Activated T-helper 17 cell treated with anti-CD3 and anti-CD28 coated beads, Interleukin-2, amount 50 U/mL, for 72 hours (primary cell): ENCODE measurements at regions not wholly inside any gene's neighbourhood (a gene's known extent, or its start where the extent isn't known, plus 50 kb on each side); places are given as distances from the start of the nearest gene placed in this dataset.
"Not testable (repeated sequence)": the region's sequence is repeated elsewhere in the genome, so short reads cannot be mapped to it uniquely, and the experiment has no call there.

Source experiments
- ATAC-seq: fragments of 150-1000 bp; cut with Tn5 transposase; replicated peaks from 2 replicates; pipeline ENCODE4 v1.10.0; 2021; ENCODE audit warnings: mild to moderate bottlenecking, moderate library complexity
- H3K27ac Mint-ChIP-seq: one replicate; pipeline ENCODE4 v1.8.0; 2022; ENCODE audit warnings: mixed read lengths
- H3K27me3 Mint-ChIP-seq: one replicate; pipeline ENCODE4 v1.8.0; 2022; ENCODE audit warnings: mixed read lengths
- H3K36me3 Mint-ChIP-seq: one replicate; pipeline ENCODE4 v1.8.0; 2022; ENCODE audit warnings: low read depth, mild to moderate bottlenecking, mixed read lengths
- H3K4me1 Mint-ChIP-seq: one replicate; pipeline ENCODE4 v1.8.0; 2022; ENCODE audit warnings: mixed read lengths
- H3K4me3 Mint-ChIP-seq: one replicate; pipeline ENCODE4 v1.8.0; 2022; ENCODE audit warnings: mild to moderate bottlenecking, mixed read lengths
- H3K9me3 Mint-ChIP-seq: one replicate; pipeline ENCODE4 v1.8.0; 2022; ENCODE audit warnings: mixed read lengths

DNA sequence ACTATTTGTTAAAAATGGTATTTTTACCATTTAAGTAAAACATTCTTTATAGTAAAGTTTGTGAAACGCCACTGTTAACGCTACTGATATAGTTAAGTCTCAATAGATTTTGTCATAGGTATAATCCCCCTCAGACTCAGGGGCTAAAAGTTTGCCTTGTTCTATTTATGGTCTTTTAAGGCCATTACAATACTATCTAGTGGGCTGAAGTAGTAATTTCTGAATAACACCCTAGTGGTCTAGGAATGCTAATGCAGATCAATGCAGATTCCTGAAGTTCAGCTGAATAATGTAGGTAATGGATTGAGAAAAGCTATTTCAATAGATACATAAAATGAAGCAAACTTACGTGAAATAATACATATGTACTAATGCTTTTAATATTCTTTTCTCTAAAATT lies 989.3 kb upstream of the NOVA1 start:
- H3K27me3 Mint-ChIP-seq, result no peaks in the 10 kb centered on the region
- ATAC-seq, result no peak
- H3K36me3 Mint-ChIP-seq, result no peaks in the 10 kb centered on the region
- no peak overlapping the region for H3K27ac Mint-ChIP-seq
- peaks cover 25% of the 10 kb centered on the region for H3K9me3 Mint-ChIP-seq
- H3K4me1 Mint-ChIP-seq, result no peaks in the 10 kb centered on the region
- no peak overlapping the region for H3K4me3 Mint-ChIP-seq

DNA sequence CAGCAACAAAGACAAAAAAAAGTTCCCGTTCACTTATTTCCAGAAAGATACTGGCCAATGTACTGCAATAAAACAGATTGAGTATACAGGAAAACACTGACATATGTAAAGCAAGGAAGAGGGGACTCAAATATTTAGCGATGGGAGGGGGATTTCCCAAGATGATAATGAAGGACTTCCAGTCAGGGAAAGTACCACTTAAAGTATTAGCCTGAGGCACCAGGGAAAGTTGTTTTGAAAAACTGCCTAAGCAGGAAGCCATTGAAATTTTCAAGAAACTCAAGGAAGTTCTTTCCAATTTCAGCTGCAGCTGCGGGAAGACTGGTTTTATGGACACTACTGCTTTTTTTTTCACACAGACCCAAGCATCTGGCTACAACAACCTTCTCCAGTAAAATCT lies 1007.4 kb upstream of the NOVA1 start:
- no peaks in the 10 kb centered on the region for H3K4me1 Mint-ChIP-seq
- ATAC-seq, result no peak
- no peak overlapping the region for H3K4me3 Mint-ChIP-seq
- H3K36me3 Mint-ChIP-seq, result no peaks in the 10 kb centered on the region
- no peak overlapping the region for H3K27ac Mint-ChIP-seq
- peaks cover 4% of the 10 kb centered on the region for H3K9me3 Mint-ChIP-seq
- no peaks in the 10 kb centered on the region for H3K27me3 Mint-ChIP-seq

DNA sequence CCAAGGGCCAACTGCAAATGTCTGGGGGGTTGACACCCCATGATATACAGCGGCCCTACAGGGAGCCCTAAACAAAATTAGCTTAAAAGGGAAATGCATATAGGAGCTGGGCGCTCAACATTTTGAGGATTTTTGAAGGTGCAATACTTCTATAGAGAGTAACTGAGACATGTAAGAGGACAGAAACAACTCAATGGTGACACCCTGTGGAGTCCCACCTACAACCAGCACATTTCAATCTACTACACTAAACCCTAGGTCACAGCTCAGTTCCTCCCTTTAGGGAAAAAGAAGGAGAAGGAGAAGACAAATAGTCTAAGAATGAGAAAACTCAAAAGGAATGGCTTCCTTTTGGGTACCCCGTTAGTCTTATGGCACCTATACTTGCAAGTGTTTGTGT lies 1010.5 kb upstream of the NOVA1 start:
- H3K36me3 Mint-ChIP-seq, result no peaks in the 10 kb centered on the region
- H3K4me3 Mint-ChIP-seq, result no peak overlapping the region
- ATAC-seq, result no peak
- H3K27me3 Mint-ChIP-seq, result no peaks in the 10 kb centered on the region
- H3K4me1 Mint-ChIP-seq, result no peaks in the 10 kb centered on the region
- peaks cover 7% of the 10 kb centered on the region for H3K9me3 Mint-ChIP-seq
- no peak overlapping the region for H3K27ac Mint-ChIP-seq

DNA sequence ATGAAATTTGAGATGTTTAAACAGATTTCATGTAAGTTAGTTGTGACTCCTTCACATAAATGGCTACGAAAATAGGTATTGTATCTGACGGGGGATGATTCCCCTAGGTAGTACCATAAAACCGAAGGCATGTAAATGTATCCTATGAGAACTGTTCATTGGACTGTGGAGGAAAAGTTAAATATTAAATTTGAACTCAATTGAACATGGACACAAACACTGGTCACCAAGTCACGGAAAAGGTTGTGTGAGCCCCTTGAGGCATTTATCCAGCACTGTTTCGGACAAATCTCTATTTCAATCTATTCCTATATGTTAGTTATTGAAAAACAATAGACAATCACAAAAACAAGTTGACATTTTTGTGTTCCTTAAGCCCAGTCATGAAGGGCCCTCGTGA lies 1014.3 kb upstream of the NOVA1 start:
- H3K36me3 Mint-ChIP-seq, result no peaks in the 10 kb centered on the region
- peaks cover 7% of the 10 kb centered on the region for H3K9me3 Mint-ChIP-seq
- no peak overlapping the region for H3K4me3 Mint-ChIP-seq
- no peak for ATAC-seq
- H3K4me1 Mint-ChIP-seq, result no peaks in the 10 kb centered on the region
- H3K27ac Mint-ChIP-seq, result no peak overlapping the region
- H3K27me3 Mint-ChIP-seq, result no peaks in the 10 kb centered on the region

DNA sequence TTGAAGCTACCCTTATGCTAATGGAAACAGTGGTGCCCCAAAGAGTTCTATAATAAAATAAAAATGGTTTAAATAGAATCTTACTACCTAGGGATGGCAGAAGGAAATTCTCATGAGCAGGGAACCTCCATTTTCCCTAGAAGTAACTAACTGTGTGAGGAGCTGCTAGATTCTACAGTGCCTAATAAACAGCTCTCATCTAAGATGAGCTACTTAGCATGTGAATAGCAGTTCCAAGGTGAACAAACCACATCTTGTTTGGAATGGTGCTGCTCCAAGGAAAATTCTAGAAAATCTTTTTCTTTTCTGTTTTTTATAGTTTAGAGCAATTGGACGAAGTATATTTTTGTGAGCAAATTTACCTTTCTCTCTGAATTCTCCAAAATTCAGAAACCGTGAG lies 1015.3 kb upstream of the NOVA1 start:
- H3K4me1 Mint-ChIP-seq, result no peaks in the 10 kb centered on the region
- H3K27me3 Mint-ChIP-seq, result no peaks in the 10 kb centered on the region
- no peak overlapping the region for H3K4me3 Mint-ChIP-seq
- H3K36me3 Mint-ChIP-seq, result no peaks in the 10 kb centered on the region
- no peak for ATAC-seq
- no peak overlapping the region for H3K27ac Mint-ChIP-seq
- H3K9me3 Mint-ChIP-seq, result peaks cover 6% of the 10 kb centered on the region

DNA sequence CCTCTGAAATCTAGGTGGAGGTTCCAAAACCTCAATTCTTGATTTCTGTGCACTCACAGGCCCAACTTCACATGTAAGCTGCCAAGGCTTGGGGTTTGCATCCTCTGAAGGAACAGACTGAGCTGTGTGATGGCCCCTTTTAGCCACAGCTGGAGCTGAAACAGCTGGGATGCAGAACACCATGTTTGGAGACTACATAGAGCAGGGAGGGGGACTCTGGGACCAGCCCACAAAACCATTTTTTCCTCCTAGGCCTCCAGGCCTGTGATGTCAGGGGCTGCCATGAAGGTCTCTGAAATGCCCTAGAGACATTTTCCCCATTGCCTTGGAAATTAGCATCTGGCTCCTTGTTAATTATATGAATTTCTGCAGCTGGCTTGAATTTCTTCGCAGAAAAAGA lies 1025.9 kb upstream of the NOVA1 start:
- Mint-ChIP-seq H3K4me1 (no peaks in the 10 kb centered on the region), H3K36me3 (no peaks in the 10 kb centered on the region), H3K27me3 (no peaks in the 10 kb centered on the region), H3K9me3 (peaks cover 28% of the 10 kb centered on the region), H3K27ac (no peak overlapping the region), H3K4me3 (no peak overlapping the region)
- no peak for ATAC-seq

DNA sequence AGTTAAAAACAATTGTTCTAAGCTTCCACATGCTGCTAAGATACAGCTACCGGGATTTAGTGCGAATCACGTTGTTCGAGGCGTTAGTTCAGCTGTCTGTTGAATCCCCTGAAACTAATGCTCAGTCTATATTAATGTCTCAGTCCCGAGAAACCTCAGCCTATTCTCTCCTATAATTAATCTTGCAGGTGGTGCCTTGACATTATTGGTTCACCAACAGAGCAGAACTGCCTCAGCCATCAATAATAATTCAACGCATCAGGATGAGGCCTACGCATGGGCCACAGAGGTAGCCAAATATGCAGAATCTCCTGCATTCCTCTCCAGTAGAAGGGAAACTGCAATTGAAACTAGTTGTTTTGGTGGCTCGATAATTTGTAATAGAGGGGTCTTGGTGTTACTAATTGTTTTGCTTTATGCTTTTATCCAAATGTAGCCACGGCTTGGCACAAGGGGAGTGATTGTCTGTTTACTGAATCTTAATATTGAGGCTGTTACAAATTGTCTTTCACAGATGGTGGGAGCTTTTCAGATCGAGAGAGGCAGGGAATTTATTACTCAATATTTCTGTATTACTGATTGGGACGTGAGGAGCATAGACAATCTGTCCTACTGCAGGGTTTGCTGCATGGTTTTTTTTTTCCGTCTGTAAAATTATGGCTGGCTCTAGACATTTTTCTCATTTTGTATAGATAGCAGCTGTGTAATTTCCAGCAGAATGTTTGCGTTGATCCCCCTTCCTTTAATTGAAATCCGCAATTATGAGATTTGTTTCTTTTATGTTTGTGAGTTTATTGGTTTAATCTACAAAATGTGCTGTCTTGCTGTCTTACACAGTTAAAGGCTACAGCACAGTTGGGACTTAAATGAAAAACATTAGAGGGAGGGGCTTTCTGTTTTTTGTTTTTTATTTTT lies 1036.5 kb upstream of the NOVA1 start:
- no peaks in the 10 kb centered on the region for H3K27me3 Mint-ChIP-seq
- peaks cover 9% of the 10 kb centered on the region for H3K9me3 Mint-ChIP-seq
- H3K36me3 Mint-ChIP-seq, result no peaks in the 10 kb centered on the region
- no peaks in the 10 kb centered on the region for H3K4me1 Mint-ChIP-seq
- no peak for ATAC-seq
- no peak overlapping the region for H3K4me3 Mint-ChIP-seq
- H3K27ac Mint-ChIP-seq, result no peak overlapping the region

DNA sequence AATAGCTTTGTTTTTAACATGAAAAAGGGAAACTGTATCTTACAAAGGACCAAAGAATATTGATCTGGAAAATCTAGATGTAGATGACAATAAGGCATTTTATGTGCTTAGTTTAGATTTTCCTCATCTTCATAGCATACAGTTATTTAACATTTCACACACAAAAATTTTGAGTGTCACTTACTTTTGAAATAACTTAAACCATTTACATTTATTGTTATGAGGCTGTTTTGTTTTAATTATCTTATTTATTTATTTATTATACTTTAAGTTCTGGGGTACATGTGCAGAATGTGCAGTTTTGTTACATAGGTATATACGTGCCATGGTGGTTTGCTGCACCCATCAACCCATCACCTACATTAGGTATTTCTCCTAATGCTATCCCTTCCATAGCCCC lies 1042.9 kb upstream of the NOVA1 start:
- not testable (repeated sequence) for H3K4me3 Mint-ChIP-seq, H3K9me3 Mint-ChIP-seq, H3K4me1 Mint-ChIP-seq, H3K36me3 Mint-ChIP-seq, H3K27me3 Mint-ChIP-seq, H3K27ac Mint-ChIP-seq, ATAC-seq

DNA sequence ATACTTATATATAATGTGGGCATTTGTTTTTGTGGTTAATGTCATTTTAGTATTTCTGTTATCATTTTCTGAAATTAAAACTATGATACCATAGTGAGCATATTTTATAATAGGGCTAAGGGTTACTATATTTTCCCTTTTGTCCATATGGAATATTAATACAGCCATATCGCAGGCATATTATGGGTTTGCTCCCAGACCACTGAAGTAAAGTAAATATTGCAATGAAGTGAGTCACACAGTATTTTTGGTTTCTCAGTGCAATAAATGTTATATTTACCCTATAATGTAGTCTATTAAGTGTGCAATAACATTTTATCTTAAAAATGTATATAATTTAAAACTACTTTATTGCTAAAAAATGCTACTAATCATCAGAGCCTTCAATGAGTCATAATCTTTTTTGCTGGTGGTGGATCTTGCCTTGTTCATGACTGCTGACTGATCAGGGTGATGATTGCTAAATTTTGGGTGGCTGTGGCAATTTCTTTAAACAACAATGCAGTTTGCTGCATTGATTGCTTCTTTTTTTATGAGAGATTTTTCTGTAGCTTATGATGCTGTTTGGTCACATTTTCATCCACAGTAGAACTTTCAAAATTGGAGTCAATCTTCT lies 1044.5 kb upstream of the NOVA1 start:
- no peak for ATAC-seq
- Mint-ChIP-seq H3K4me1 (no peaks in the 10 kb centered on the region), H3K27ac (no peak overlapping the region), H3K36me3 (no peaks in the 10 kb centered on the region), H3K27me3 (no peaks in the 10 kb centered on the region), H3K4me3 (no peak overlapping the region), H3K9me3 (peaks cover 4% of the 10 kb centered on the region)

DNA sequence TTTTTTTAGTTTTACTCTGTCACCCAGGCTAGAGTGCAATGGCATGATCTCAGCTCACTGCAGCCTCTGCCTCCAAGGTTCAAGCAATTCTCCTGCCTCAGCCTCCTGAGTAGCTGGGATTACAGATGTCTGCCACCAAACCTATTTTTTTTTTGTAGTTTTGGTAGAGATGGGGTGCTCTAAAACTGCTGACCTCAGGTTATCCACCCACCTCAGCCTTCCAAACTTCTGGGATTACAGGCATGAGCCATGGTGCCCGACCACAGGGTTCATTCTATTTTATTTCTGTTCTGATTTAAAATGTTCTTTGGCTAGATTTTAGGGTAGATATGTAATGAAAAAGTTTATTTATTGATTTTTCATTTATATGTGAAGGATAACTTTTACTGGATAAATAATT lies 1062.8 kb upstream of the NOVA1 start:
- Mint-ChIP-seq H3K4me3 (no peak overlapping the region), H3K9me3 (peaks cover 32% of the 10 kb centered on the region), H3K36me3 (no peaks in the 10 kb centered on the region), H3K4me1 (no peaks in the 10 kb centered on the region), H3K27me3 (no peaks in the 10 kb centered on the region), H3K27ac (no peak overlapping the region)
- no peak for ATAC-seq

DNA sequence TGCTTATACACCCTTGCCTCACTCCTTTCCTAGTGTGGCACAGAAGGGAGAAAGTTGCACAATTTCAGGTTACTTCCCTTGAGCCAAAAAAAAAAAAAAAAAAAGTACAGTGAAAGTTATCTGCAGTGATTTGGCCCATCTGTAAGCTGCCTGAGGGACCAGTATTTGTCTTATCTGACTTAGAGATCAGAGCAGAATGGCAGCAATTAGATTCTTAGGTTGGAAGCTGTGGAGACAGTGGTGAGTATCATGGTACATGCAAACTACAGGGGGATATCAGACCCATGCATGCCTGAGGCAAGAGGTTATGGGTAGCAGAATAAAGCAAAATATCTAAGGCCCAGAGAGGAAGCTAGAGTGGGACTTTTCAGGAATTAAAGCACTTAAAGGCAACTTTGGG lies 1070.7 kb upstream of the NOVA1 start:
- Mint-ChIP-seq H3K4me1 (no peaks in the 10 kb centered on the region), H3K4me3 (no peak overlapping the region), H3K36me3 (no peaks in the 10 kb centered on the region), H3K27ac (no peak overlapping the region), H3K27me3 (no peaks in the 10 kb centered on the region), H3K9me3 (peaks cover 33% of the 10 kb centered on the region)
- ATAC-seq, result no peak

DNA sequence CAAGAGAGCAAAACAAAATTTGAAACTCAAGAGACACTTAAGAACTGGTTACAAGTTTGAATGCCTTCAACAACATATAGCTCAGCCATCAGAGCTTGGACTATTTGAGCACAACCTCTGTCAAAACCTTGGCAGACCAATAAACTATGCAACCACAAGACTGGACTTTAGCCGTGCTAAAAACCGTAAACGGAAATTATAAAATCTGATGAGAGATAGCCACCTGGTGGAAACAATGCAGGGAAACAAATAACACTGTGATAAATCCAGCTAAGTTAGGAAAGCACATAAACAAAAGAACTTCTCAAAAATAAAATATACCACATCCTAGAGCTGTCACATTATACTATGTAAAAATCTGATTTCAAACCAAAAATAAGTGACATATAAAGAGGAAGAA lies 1074.2 kb upstream of the NOVA1 start:
- H3K4me1 Mint-ChIP-seq, result no peaks in the 10 kb centered on the region
- no peak for ATAC-seq

DNA sequence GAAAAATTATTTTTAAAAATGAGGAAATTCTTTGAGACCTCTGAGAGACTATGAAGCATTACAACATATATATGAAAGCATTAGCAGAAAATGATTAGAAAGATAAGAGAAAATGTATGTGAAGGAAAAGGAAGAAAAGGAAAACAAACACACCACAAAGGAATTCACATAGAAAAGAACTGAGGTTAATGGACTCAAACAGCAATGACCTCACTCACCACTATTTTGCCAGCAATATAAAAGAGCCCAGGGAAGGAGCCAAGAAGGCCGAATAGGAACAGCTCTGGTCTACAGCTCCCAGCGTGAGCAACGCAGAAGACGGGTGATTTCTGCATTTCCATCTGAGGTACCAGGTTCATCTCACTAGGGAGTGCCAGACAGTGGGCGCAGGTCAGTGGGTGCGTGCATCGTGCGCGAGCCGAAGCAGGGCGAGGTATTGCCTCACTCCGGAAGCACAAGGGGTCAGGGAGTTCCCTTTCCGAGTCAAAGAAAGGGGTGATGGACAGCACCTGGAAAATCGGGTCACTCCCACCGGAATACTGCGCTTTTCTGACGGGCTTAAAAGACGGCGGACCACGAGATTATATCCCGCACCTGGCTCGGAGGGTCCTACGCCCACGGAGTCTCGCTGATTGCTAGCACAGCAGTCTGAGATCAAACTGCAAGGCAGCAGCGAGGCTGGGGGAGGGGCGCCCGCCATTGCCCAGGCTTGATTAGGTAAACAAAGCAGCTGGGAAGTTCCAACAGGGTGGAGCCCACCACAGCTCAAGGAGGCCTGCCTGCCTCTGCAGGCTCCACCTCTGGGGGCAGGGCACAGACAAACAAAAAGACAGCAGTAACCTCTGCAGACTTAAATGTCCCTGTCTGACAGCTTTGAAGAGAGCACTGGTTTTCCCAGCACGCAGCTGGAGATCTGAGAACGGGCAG lies 1075.2 kb upstream of the NOVA1 start:
- peaks cover 22% of the 10 kb centered on the region for H3K9me3 Mint-ChIP-seq
- not testable (repeated sequence) for H3K27ac Mint-ChIP-seq, H3K36me3 Mint-ChIP-seq, H3K4me1 Mint-ChIP-seq, ATAC-seq, H3K4me3 Mint-ChIP-seq, H3K27me3 Mint-ChIP-seq

More for the DNA sequence above, 1074.2 kb upstream of the NOVA1 start:
- H3K27me3 Mint-ChIP-seq, result no peaks in the 10 kb centered on the region
- H3K4me3 Mint-ChIP-seq, result no peak overlapping the region
- H3K27ac Mint-ChIP-seq, result no peak overlapping the region
- H3K9me3 Mint-ChIP-seq, result peaks cover 22% of the 10 kb centered on the region
- no peaks in the 10 kb centered on the region for H3K36me3 Mint-ChIP-seq

DNA sequence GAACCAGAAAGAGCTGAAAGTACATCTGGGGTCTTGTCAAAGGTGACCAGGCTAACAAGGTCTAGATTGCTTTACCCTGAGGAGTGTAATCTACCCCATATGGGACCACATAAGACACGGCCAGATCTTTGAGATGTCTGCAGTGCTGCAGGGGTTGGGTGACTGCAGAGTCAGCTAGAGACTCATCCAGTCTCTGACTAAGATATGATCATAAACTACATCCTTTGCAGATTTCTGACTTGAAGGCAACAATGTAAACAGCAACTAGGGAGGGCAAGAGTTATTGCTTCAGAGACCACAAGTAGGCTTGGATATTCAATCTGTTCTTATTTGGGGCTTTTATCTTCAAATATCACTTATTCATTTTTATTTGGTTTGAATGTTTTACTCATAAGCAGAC lies 1080.5 kb upstream of the FOXG1 start:
- H3K4me1 Mint-ChIP-seq, result no peaks in the 10 kb centered on the region
- H3K36me3 Mint-ChIP-seq, result no peaks in the 10 kb centered on the region
- no peak for ATAC-seq
- no peaks in the 10 kb centered on the region for H3K27me3 Mint-ChIP-seq
- peaks cover 26% of the 10 kb centered on the region for H3K9me3 Mint-ChIP-seq
- no peak overlapping the region for H3K4me3 Mint-ChIP-seq
- no peak overlapping the region for H3K27ac Mint-ChIP-seq
